GM21528 (cell line): ENCODE measurements at regions not wholly inside any gene's neighbourhood (a gene's known extent, or its start where the extent isn't known, plus 50 kb on each side); places are given as distances from the start of the nearest gene placed in this dataset.

ENCODE experiments used
- ATAC-seq: cut with Tn5 transposase; IDR thresholded peaks from one replicate; pipeline ENCODE4 v1.9.1; 2021; ENCODE audit warnings: mild to moderate bottlenecking, moderate library complexity; ENCODE audit not compliant: unreplicated experiment, low FRiP score

DNA sequence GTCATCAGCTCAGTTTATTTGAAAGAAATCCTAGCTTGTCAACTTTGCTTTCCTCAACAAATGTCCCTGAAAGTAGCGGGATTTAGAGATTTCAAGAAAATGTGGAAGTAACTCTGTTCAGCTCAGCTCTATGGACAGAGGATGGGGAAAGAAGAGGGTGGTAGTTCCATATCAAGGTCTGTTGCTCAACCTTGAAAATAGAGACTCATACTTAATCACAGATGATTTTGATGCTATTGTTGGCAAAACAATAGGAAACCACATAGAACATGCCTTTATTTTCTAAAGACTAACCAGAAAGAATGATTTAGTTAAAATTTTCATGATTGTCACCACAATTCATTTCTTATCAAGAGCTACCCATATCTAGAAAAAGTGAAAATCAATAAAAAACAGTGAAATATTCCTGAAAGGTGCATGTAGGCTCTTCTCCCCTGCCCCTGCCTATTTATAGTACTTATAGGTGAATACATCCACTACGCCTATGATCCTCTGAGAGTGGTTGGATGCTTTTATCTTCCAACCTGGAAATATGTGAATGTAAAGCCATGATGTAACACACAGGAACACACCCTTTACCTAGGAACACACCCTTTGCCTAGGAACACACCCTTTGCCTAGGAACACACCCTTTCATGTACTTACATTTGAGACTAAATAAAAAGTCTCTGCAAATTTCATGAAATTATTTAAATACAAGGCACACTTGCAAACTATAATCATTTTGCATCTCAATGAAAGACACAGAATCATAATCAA is 65.8 kb downstream of the ETAA1 start:
- no peak for ATAC-seq

DNA sequence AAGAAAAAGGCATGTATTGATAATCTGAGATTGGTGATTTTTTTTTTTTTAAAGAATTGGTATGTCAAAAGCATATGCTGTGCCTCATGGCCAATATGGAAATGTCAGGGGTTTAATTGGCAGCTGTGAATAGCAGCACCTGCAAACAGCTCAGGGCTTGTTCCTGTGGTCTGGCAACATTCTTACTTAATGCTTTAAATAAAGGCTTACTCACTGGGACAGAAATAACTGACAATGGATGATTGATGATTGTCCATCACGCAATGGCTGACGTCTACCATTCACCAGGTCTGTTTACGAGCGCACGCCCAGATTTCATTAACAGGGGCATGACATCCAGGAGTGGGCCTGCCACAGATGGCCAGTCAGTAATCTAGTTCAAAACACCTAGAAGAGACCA is 66.7 kb downstream of the ETAA1 start:
- ATAC-seq = no peak

DNA sequence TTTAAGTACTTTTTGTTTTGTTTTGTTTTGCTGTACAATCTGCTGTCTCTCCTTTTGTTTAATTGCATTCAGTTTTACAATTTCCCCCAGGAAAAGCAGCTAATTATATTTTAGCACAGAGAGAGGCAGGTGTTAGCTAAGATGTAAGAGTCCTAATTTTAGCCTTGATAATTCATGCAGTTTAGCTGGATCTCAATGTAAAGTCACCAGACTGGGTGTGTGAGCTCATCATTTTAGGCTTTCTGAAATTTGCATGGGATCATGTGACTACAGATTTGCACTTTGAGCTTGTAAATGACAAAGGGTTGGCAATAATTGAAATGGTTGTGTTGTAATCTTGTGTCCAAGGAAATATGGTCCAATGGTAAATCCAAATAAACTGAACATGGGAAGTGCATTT is 68.5 kb downstream of the ETAA1 start:
- no peak for ATAC-seq

DNA sequence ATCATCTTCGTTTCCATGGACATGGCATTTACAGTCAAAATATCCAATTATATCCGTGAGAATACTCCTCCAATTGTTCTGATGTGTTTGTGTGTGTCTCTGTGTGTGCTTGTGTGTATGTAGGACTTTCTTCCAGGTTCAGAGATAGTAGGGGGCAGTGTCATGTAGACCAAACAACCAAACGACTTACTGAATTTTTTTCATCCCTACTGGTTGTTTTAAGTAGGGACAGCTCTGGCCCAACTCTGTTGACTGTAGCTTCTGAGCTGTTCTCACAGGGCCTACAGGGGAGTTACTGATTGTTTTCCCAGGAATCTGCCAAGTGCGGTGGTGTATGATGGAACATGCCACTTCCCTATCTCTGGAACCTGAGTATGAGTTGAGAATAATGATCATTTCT is 69.6 kb downstream of the ETAA1 start:
- ATAC-seq = no peak

DNA sequence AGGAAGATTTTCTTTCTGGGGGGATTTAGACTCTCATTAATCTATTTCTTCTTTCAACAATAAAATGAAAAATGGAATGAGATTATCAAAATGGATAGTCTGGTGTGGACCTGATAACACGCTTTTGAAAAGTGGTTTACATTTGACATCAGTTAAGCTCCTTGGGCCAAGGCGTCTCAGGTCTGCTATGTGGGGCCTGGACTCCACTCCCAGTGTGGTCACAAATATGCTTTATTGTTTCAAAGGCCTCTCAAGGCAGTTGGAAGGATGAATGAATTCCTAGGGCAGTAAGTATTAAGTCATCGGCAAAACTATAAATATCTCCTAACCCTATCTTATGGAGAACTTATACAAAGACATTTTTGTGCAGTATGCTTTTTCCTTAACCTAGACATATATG is 74.5 kb downstream of the ETAA1 start:
- no peak for ATAC-seq

DNA sequence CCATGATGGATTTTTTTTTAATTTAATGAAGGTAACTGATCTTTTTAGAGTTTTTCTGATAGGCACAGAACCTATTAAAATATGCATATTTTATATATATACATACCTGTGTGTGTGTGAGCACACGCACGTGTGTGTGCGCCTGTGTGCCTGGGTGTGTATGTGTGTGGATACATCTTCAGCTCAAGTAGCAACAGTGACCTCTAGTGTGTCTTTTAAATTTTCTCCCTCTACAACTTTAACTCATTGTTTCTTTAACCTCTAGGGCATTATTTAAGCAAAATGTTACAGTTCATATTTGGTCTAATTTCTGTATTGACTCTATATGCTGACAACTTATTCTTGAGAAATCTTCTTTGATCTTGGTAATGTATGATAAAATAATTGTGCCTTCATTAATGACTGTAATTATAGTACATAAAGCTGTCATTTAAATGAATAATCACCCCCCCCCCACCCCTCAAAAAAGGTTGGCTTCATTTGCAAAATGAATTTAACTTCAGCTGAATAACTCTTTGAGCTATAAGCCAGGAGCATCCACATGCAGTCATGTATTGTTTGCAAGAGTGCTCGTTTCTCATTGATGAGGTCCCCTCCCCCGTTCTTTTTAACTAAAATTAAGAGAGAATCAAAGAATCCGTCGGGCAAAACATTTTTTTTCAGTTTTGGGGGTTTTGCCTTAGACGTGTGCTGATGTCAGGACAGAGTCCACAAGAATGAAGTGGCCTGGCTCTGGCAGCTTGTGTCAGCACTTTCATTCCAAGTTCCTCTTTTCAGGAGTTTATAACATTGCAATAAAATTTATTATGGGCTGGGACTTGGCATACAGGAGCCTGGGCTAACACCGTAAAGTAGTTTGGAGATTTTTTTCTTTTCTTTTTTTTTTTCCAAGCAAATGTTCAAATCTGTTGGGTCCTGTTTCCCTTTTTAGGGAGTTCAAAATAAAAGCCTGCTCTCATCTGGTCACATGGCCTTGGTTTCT is 80.0 kb downstream of the ETAA1 start:
- no peak for ATAC-seq

DNA sequence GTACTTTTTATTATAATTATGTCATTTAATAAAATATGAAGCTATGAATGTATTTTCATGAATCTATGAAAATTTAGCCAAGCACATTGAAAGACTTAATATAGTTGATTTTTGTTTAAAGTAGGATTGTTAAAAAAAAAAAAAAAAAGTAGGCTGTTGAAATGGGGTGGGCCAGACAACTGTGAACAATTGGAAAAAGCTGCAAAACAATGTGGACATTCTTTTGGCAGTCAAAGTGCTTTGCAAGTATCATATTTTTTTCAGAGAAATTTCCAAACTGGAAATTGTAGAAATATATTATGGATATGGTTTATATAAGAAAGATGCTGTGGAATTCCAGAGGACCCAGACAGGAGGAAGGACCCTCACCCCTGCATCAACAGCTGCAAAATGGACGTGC is 82.1 kb downstream of the ETAA1 start:
- ATAC-seq = no peak

DNA sequence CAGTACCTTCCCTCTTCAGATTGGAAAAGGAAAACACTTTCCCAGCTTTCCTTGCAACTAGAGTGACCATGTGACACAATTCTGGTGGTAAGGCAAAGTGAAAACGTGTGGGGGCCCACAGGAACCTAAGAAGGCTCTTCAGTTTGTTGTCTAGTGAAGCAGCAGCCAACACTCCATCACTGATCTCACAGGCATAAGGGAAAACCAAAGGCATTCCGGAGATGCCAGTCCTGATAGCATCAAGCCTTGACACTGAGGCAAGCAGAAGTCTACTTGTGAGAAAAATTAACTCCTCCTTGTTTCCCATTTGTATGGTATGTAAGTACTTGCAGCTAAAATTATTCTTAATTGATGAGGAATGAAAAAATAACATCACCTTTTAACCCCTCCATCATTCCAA is 88.3 kb downstream of the ETAA1 start:
- ATAC-seq = no peak

DNA sequence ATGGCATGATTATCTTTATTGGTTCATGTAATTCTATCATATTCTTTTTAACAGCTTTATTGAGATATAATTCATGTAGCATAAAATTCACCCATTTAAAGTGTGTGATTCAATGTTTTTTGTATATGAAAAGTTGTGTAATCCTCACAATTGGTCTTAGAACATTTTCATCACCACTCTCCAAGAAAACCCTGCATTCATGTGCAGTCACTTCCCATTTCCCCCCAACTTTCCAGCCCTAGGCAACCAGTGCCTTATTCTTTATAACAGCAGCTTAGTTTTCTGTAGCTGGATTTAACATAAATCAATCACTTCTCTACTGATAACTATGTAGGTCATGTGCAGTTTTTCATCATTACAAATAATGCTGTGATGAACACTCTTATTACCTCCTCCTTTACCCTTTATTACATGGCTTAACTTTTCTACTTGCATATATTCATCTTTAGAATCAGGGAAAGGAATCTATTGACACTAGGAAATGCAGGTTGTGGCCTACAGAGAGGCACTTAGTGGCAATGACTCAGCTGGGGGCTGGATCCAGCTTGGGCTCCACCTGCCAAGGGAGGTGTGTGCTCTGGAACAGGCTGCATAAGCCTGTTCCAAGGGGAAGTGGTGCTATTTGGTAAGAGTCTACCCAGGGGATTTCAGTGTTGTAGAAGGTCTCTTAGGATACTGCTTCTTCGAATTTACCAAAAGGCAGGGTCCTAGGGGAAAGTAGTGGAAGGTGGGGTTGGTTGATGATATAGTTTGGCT is 89.1 kb downstream of the ETAA1 start:
- no peak for ATAC-seq

DNA sequence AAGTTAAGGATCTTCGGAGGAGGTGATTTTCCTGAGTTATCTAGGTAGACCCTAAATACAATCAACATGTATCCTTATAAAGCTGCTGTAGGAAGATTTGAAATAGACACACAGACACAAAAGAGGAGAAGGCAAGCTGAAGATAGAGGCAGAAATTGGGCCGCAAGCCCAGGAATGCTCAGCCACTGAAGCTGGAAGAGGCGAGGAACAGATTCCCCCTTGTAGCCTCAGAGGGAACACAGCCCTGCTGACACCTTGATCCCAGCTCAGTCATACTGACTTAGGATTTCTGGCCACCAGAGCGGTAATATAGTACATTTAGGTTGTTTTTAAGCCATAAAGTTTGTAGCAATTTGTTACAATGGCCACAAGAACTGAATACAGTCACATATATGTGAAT is 90.9 kb downstream of the ETAA1 start:
- ATAC-seq = no peak

DNA sequence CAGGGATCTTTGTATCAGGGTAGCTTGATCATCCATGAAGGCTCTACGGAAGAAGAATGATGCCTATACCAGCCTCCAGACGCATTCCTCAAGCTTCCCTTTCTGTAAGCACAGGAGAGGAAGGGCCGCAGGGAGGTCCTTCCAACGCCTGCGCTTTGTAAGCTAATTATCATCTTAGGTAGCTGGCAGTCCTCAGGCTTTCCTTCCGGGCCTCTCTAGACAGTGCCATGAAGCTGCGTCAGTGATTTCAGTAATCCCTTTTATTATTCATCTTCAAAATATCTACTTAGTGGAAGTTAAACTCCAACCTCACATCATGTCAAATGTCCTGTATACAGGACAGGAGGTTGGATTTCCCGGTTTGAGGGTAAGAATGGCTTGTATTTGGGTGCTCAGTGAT is 92.3 kb downstream of the ETAA1 start:
- no peak for ATAC-seq

DNA sequence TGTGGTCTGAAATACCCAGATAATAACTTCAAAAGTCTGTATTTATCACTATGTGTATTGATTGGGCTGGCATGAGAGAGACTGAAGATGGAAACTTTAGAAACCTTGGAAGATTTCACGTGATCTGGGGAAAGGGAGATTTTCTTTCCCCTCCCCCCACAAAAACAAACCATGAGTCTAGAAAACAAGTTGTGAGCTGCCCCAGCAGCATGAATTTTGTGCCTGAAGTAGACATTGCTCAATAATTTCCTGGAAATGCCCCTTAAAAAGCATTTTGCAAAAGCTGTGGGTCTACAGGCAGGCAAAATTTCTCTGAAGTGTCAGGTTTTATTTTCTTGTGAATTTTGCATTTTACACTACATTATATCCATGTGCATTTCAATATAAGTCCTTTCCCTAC is 101.8 kb downstream of the ETAA1 start:
- ATAC-seq = no peak

DNA sequence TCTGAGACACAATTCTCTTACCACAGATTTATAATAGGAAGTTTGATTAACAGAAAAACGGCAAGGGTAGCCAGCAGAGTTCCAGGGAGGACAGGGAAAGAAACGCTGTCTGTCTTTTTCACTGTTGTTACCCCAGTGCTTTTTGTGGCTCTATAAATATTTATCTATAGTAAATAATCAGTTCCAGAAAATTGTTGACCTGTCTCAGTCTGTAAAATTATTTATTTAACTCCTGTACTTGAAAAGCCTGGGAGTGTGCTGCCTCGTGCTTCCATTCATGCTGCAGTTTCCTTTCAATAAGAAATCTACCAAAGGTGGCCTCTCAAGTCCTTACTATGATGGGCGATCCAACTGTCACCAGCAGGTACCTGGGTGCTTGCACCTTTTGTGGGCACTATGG is 102.9 kb downstream of the ETAA1 start:
- no peak for ATAC-seq

DNA sequence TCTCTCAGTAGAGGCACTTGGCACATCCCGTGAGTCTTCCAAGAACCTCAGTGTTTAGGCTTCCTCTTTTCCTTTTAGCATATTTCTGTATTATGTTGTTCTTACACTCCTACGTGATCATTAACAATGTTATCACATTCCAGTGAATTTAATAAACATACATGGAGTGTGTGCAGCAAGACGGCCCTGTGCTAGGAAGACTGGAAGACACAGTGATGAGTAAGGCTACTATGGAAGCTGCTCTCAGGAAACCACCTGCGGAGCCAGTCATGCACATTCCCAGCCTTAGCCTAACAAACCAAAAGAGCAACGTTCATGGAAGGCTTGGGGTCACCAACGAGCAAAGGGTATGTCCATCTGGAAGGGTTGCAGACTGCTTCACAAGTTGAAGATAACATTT is 103.4 kb downstream of the ETAA1 start:
- ATAC-seq = no peak

DNA sequence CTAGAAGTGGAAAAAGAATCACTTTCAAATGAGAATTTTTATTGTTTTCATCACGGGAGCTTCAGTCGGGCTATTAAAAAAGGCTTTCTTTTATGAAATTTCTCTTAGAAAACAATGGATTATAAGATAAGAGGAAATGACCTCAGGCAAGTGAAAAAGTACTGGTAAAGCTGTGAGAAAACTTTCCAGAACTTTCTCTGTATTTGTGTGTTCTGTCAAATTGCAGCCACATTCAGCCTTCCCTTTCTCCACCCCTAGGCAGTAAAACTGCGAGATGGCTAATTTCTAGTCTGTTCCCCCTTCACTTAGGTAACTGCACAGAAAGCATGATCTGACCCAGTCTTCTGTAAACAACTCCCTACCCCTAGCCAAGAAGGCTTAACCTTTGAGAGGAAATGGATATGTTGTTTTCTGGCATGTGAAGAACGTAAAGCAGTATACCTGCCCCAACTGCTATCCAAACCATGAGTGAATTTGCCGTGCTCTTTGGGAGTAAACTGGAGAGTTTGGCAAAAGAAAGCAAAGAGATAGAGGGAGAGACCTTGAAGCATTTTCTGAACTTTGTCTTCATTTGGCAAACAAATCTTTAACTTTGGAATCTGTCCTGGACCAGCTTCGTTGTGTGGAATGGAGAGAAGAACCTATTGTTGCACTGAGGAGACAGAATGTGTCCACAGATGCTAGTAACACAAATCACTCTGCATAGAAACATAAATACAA is 105.4 kb downstream of the ETAA1 start:
- no peak for ATAC-seq

DNA sequence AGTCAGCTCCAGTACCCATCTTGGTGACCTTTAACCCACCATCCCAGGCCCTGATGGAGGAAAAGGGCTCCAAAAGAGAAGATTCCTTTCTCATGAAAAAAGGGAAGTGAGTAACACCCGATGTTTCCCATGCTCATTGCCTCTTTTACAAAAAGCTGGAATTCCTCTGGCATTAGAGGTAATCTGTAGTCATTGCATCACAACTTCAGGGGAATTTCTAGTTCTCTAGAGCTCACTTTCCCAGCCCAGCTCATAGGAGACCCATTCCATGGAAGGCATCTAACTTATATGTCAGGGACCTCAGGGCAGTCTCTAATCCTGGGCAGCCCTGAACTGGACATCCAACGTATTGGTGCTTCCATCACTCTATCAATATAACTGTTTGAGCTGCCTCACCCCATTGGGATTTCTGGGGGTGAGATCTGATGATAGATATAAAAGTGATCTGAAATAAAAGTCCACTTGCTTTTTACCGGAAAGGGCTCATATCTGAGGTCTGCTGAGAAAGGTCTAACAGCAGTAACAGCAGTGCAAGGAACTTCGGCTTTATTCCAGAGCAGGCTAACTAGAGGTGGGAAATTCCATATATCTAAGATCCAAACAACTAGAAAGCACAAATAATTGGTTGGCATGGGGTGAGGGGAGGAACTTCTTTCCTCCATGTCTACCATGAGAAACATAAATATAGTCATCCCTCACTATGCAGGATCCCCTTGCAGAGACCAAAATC is 106.1 kb downstream of the ETAA1 start:
- ATAC-seq = no peak

DNA sequence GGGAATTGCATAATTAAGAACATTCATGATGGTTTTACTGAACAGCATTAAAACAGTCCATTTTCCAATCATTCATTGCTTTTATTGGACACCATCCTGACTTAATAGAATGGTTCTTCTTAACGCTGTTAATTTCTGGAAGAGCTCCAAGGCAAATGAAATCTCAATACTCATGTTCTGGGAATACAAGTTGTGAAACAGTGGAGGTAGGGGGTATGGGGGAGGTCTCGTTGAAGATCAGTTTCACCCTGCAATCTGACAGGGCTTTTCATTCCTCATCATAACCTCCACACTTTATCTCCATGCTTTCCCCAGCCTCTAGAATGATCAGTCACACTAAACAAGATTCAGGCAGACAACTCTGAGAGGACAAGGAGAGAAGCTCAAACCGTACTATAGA is 113.6 kb downstream of the ETAA1 start:
- no peak for ATAC-seq

DNA sequence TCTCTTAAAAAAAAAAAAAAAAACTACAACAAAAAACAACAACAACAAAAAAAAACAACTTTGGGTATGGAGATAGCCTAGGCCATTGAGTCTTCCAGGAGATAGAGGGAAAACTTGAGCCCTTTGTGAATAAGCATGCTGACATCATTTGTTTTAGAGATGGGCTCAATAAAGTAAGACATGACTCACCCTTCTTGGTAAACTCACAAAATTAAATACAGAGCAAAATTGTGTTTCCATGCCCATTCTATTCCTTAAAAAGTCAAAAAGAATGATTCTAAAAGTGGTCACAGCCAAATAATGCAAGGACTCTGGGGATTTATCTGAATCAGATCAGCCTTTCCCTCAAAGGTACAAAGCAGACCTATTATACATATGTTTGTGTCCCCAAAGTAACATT is 117.4 kb downstream of the ETAA1 start:
- no peak for ATAC-seq

DNA sequence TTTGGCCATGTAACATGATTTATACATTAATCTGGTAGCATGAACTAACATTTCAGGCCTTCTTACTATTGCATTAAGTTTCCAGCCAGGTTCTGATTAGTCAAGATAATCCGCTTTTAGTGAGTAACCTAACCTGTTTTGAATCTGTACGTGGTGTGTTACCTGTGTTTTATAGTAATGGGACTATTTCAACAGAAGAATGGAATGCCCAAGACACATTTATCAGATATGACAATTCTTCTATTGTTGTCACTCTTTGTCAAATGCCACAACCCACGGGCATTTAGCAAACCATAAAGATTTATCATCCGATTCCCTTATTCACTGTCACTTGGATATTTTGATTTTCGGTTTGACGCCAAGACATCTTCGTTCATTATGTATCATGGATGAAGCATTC is 117.9 kb downstream of the ETAA1 start:
- ATAC-seq = no peak

DNA sequence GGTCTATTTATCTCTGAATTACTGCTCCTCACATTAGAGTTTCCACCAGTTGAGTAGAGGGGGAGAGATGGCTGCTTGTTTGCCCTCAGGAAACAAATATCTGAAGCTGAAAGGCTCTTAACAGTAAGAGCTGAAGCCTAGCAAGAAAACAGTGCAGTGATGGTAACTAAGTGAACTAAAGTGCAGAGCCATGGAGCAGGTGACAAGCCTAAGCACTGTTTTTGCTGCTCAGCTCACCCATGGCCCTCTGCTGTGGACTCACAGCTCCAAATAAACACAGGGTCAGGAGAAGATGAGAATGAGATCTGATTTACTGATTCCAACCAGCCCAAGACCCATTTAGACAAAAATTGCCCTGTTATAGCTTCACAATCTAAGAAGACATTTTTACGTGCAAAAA is 118.4 kb downstream of the ETAA1 start:
- no peak for ATAC-seq
